ENCODE measurements at regions not wholly inside any gene's neighbourhood (a gene's known extent, or its start where the extent isn't known, plus 50 kb on each side); places are given as distances from the start of the nearest gene placed in this dataset.

DNA sequence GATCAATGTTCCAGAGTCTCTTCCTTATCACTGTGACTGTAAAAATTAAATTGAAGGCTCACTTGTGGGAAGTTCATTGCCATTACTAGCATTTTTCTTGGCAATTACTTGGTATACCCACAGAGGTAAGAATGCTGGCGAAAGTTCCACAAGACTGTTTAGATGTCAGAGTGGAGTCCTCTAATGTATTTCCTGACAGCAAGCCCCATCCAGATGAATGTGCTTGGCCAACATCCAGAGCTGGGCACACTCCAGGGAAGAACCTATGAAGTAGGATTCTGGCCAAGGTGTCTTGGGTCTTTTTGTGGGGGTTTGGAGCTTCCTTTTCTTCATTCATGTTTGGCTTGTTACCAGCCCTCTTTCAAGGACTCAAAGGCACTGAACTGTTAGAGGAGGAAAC is 473.6 kb downstream of the DMAC1 start:
- peak in 1 of 2 donors; percentile 9 for DNase-seq (ENCODE audit: low read depth in 2 of 2)
- Histone ChIP-seq H3K9me3 (ENCODE audit: control insufficient read depth, insufficient read depth, low read depth, low read length) (no peaks in the 10 kb centered on the region), H3K4me1 (ENCODE audit: control insufficient read depth, extremely low read depth, insufficient read depth, low read length) (no peaks in the 10 kb centered on the region), H3K27me3 (ENCODE audit: control insufficient read depth, insufficient read depth, low read length) (no peaks in the 10 kb centered on the region), H4K20me1 (ENCODE audit: control insufficient read depth, extremely low read depth, insufficient read depth, low read length) (no peaks in the 10 kb centered on the region), H3K4me3 (replicated peaks in 1 of 4; ENCODE audit: control extremely low read depth in 1 of 4, insufficient read depth in 1 of 4, low read depth in 3 of 4, low read length in 4 of 4) (no peak overlapping the region), H2AFZ (ENCODE audit: low read length) (no peak overlapping the region), H3K36me3 (ENCODE audit: control insufficient read depth, insufficient read depth, low read length) (no peaks in the 10 kb centered on the region), H3K27ac (ENCODE audit: insufficient read depth, low read length) (no peak overlapping the region), H3K9ac (ENCODE audit: insufficient read depth, low read length) (no peak overlapping the region), H3K79me2 (ENCODE audit: control insufficient read depth, insufficient read depth, low read length) (no peaks in the 10 kb centered on the region), H3K4me2 (ENCODE audit: extremely low read depth, insufficient read depth, low read length) (no peak overlapping the region)
- no peak for TF ChIP-seq EZH2 (IDR thresholded peaks at IDR 0.05; ENCODE audit: low read length, missing control alignments)
- TF ChIP-seq, protein P1, sequence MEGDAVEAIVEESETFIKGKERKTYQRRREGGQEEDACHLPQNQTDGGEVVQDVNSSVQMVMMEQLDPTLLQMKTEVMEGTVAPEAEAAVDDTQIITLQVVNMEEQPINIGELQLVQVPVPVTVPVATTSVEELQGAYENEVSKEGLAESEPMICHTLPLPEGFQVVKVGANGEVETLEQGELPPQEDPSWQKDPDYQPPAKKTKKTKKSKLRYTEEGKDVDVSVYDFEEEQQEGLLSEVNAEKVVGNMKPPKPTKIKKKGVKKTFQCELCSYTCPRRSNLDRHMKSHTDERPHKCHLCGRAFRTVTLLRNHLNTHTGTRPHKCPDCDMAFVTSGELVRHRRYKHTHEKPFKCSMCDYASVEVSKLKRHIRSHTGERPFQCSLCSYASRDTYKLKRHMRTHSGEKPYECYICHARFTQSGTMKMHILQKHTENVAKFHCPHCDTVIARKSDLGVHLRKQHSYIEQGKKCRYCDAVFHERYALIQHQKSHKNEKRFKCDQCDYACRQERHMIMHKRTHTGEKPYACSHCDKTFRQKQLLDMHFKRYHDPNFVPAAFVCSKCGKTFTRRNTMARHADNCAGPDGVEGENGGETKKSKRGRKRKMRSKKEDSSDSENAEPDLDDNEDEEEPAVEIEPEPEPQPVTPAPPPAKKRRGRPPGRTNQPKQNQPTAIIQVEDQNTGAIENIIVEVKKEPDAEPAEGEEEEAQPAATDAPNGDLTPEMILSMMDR (conservative IDR thresholded peaks at IDR 0.05 in 1 of 2, IDR thresholded peaks at IDR 0.05 in 1 of 2; ENCODE audit: low read depth in 1 of 2, low read length in 2 of 2) = no peak

DNA sequence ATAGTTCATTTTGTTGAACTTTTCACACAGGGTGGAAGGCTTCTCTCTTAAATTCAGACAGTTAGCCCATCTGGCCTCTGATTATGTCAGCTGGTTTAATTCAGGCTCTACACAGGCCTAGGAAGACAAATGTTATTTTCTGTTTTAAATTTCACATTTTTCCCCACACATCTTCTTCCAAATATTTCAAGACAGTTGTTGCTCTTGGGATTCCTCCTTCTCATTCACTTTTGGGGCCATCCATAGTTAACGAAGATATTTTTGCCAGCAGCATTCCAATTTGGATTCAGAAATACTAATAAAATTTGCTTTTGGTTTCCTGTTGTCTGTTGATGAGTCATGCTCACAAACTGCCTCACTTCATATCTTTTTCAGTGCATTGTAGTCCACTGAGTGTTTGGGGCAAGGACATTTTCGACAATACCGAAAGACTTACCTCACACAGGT is 475.4 kb downstream of the DMAC1 start:
- TF ChIP-seq EZH2 (IDR thresholded peaks at IDR 0.05; ENCODE audit: low read length, missing control alignments) = no peak
- TF ChIP-seq, protein P1 (conservative IDR thresholded peaks at IDR 0.05 in 1 of 2, IDR thresholded peaks at IDR 0.05 in 1 of 2; ENCODE audit: low read depth in 1 of 2, low read length in 2 of 2) = no peak
- H3K27ac ChIP-seq (ENCODE audit: insufficient read depth, low read length) = no peak overlapping the region

DNA sequence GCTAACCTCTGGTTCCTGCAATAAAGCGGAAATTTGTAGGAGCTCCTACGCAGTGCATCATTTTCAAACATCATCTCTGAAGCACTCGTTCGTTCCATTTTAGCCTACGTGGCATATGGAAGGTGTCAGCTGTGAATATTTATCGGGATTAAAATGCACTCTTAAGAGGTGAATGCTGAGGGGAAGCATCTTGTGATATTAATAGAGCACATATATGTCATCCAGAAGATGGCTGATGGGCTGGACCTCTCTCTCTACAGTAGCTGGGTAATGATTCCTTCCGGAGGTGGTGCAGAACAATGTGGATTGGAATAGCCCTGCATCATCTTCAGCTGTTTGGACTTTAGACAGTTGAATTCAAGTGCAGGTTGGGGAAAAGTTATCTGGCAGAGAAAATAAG is 478.7 kb downstream of the DMAC1 start:
- Histone ChIP-seq H2AFZ (ENCODE audit: low read length) (no peak overlapping the region), H4K20me1 (ENCODE audit: control insufficient read depth, extremely low read depth, insufficient read depth, low read length) (no peaks in the 10 kb centered on the region), H3K4me3 (replicated peaks in 1 of 4; ENCODE audit: control extremely low read depth in 1 of 4, insufficient read depth in 1 of 4, low read depth in 3 of 4, low read length in 4 of 4) (no peak overlapping the region), H3K36me3 (ENCODE audit: control insufficient read depth, insufficient read depth, low read length) (no peaks in the 10 kb centered on the region), H3K4me1 (ENCODE audit: control insufficient read depth, extremely low read depth, insufficient read depth, low read length) (peaks cover 6% of the 10 kb centered on the region), H3K27ac (ENCODE audit: insufficient read depth, low read length) (no peak overlapping the region), H3K79me2 (ENCODE audit: control insufficient read depth, insufficient read depth, low read length) (no peaks in the 10 kb centered on the region), H3K9ac (ENCODE audit: insufficient read depth, low read length) (no peak overlapping the region), H3K27me3 (ENCODE audit: control insufficient read depth, insufficient read depth, low read length) (no peaks in the 10 kb centered on the region), H3K4me2 (ENCODE audit: extremely low read depth, insufficient read depth, low read length) (no peak overlapping the region), H3K9me3 (ENCODE audit: control insufficient read depth, insufficient read depth, low read depth, low read length) (no peaks in the 10 kb centered on the region)
- DNase-seq (ENCODE audit: low read depth in 2 of 2) = no peak
- TF ChIP-seq EZH2 (IDR thresholded peaks at IDR 0.05; ENCODE audit: low read length, missing control alignments) = no peak
- TF ChIP-seq, protein P1 (conservative IDR thresholded peaks at IDR 0.05 in 1 of 2, IDR thresholded peaks at IDR 0.05 in 1 of 2; ENCODE audit: low read depth in 1 of 2, low read length in 2 of 2) = no peak

More for the DNA sequence above, 475.4 kb downstream of the DMAC1 start:
- Histone ChIP-seq H4K20me1 (ENCODE audit: control insufficient read depth, extremely low read depth, insufficient read depth, low read length) (no peaks in the 10 kb centered on the region), H3K36me3 (ENCODE audit: control insufficient read depth, insufficient read depth, low read length) (no peaks in the 10 kb centered on the region), H3K4me2 (ENCODE audit: extremely low read depth, insufficient read depth, low read length) (no peak overlapping the region), H3K27me3 (ENCODE audit: control insufficient read depth, insufficient read depth, low read length) (no peaks in the 10 kb centered on the region), H3K9me3 (ENCODE audit: control insufficient read depth, insufficient read depth, low read depth, low read length) (no peaks in the 10 kb centered on the region), H2AFZ (ENCODE audit: low read length) (no peak overlapping the region), H3K79me2 (ENCODE audit: control insufficient read depth, insufficient read depth, low read length) (no peaks in the 10 kb centered on the region), H3K4me3 (replicated peaks in 1 of 4; ENCODE audit: control extremely low read depth in 1 of 4, insufficient read depth in 1 of 4, low read depth in 3 of 4, low read length in 4 of 4) (no peak overlapping the region), H3K4me1 (ENCODE audit: control insufficient read depth, extremely low read depth, insufficient read depth, low read length) (peaks cover 6% of the 10 kb centered on the region), H3K9ac (ENCODE audit: insufficient read depth, low read length) (no peak overlapping the region)
- DNase-seq (ENCODE audit: low read depth in 2 of 2) = peak; percentile 4 to 9

All from fibroblast of lung (primary cell).